ENCODE measurements at regions not wholly inside any gene's neighbourhood (a gene's known extent, or its start where the extent isn't known, plus 50 kb on each side); places are given as distances from the start of the nearest gene placed in this dataset.
A peak's percentile ranks its signal among the peaks of the same experiment; 100 is the strongest.

- Histone ChIP-seq H3K9me3 (no peaks in the 10 kb centered on the region), H3K4me3 (no peak overlapping the region), H3K27me3 (no peaks in the 10 kb centered on the region), H3K36me3 (no peaks in the 10 kb centered on the region), H3K4me1 (peaks cover 0 to 10% (median 4%) of the 10 kb centered on the region in 3 donors), H3K27ac (peak overlapping the region in 3 of 4 donors; percentile 42 to 83 (median 69))
- WGBS, 2 donors = 59 to 69% methylated on average over 6 of the region's 6 CpGs
- no peak for TF ChIP-seq POLR2A (IDR thresholded peaks at IDR 0.05)
- TF ChIP-seq, protein P1, sequence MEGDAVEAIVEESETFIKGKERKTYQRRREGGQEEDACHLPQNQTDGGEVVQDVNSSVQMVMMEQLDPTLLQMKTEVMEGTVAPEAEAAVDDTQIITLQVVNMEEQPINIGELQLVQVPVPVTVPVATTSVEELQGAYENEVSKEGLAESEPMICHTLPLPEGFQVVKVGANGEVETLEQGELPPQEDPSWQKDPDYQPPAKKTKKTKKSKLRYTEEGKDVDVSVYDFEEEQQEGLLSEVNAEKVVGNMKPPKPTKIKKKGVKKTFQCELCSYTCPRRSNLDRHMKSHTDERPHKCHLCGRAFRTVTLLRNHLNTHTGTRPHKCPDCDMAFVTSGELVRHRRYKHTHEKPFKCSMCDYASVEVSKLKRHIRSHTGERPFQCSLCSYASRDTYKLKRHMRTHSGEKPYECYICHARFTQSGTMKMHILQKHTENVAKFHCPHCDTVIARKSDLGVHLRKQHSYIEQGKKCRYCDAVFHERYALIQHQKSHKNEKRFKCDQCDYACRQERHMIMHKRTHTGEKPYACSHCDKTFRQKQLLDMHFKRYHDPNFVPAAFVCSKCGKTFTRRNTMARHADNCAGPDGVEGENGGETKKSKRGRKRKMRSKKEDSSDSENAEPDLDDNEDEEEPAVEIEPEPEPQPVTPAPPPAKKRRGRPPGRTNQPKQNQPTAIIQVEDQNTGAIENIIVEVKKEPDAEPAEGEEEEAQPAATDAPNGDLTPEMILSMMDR (IDR thresholded peaks at IDR 0.05) = no peak
- intact Hi-C loops (cut with DNase I) = no loop called here
- DNase-seq = no peak
These were observed 1047.3 kb downstream of the MCTP2 start for GRCh38 chr15:95278532-95279245.

- 64 to 84% methylated on average over 8 of the region's 8 CpGs for WGBS, 2 donors
- Histone ChIP-seq H3K27me3 (no peaks in the 10 kb centered on the region), H3K4me3 (no peak overlapping the region), H3K27ac (peak overlapping the region in 3 of 4 donors; percentile 42 to 83 (median 69)), H3K9me3 (no peaks in the 10 kb centered on the region), H3K36me3 (no peaks in the 10 kb centered on the region), H3K4me1 (peaks cover 0 to 10% (median 4%) of the 10 kb centered on the region in 3 donors)
- intact Hi-C loops (cut with DNase I) = no loop called here
- no peak for DNase-seq
- no peak for TF ChIP-seq POLR2A (IDR thresholded peaks at IDR 0.05)
- TF ChIP-seq, protein P1 (IDR thresholded peaks at IDR 0.05) = no peak
These were observed 1048.1 kb downstream of the MCTP2 start for GRCh38 chr15:95279277-95280019.

- WGBS, 2 donors = 54 to 60% methylated on average over 5 of the region's 5 CpGs
- TF ChIP-seq, protein P1 (IDR thresholded peaks at IDR 0.05) = no peak
- no peak for TF ChIP-seq POLR2A (IDR thresholded peaks at IDR 0.05)
- DNase-seq = no peak
- no peaks in the 10 kb centered on the region for H3K9me3 ChIP-seq
- H3K27me3 ChIP-seq = no peaks in the 10 kb centered on the region
- H3K4me1 ChIP-seq = peaks cover 0 to 16% (median 4%) of the 10 kb centered on the region in 3 donors
- intact Hi-C loops (cut with DNase I) = no loop called here
- H3K36me3 ChIP-seq = no peaks in the 10 kb centered on the region
- no peak overlapping the region for H3K4me3 ChIP-seq
- H3K27ac ChIP-seq = peak overlapping the region in 2 of 4 donors; percentile 25 to 69
These were observed 1049.3 kb downstream of the MCTP2 start for GRCh38 chr15:95280711-95281110.

- Histone ChIP-seq H3K27ac (peak overlapping the region in 3 of 4 donors; percentile 18 to 69 (median 25)), H3K9me3 (no peaks in the 10 kb centered on the region), H3K4me3 (no peak overlapping the region), H3K27me3 (no peaks in the 10 kb centered on the region), H3K4me1 (peaks cover 0 to 19% (median 4%) of the 10 kb centered on the region in 3 donors), H3K36me3 (no peaks in the 10 kb centered on the region)
- intact Hi-C loops (cut with DNase I) = no loop called here
- 53 to 60% methylated on average over 2 of the region's 2 CpGs for WGBS, 2 donors
- TF ChIP-seq, protein P1 (IDR thresholded peaks at IDR 0.05) = no peak
- DNase-seq = no peak
These were observed 1049.0 kb upstream of the NR2F2 start for GRCh38 chr15:95281470-95281869.

- no peak overlapping the region for H3K4me3 ChIP-seq
- H3K36me3 ChIP-seq = no peaks in the 10 kb centered on the region
- 88% methylated on average over 4 of the region's 4 CpGs for WGBS, 2 donors
- peak overlapping the region in 3 of 4 donors; percentile 44 to 77 (median 49) for H3K27ac ChIP-seq
- no peak for TF ChIP-seq POLR2A (IDR thresholded peaks at IDR 0.05)
- TF ChIP-seq, protein P1 (IDR thresholded peaks at IDR 0.05) = no peak
- intact Hi-C loops (cut with DNase I) = no loop called here
- no peaks in the 10 kb centered on the region for H3K9me3 ChIP-seq
- DNase-seq = no peak
- peaks cover 0 to 17% (median 8%) of the 10 kb centered on the region in 3 donors for H3K4me1 ChIP-seq
- H3K27me3 ChIP-seq = peaks cover 0 to 4% (median 0%) of the 10 kb centered on the region in 4 donors
These were observed 1046.0 kb upstream of the NR2F2 start for GRCh38 chr15:95284492-95284891.
